Tibial artery (tissue), 4 donors: ENCODE measurements at regions not wholly inside any gene's neighbourhood (a gene's known extent, or its start where the extent isn't known, plus 50 kb on each side); places are given as distances from the start of the nearest gene placed in this dataset.

Experiments
- DNase-seq, 2 donors: peaks; one replicate each; pipeline ENCODE4 v3.0.0-alpha.2; 2019
- H3K27ac ChIP-seq, 2 donors: fragments of 200-600 bp; sonication (generic) in 1 of 2; 1 replicate in 1 of 2; 2 replicates in 1 of 2; pipeline ENCODE4 v1.5.1; 2018 to 2019; ENCODE audit warnings: mild to moderate bottlenecking in 1 of 2
- H3K27me3 ChIP-seq, 2 donors: fragments of 200-600 bp; sonication (generic) in 1 of 2; one replicate each; pipeline versions ENCODE4 v1.5.1 to v1.6.0; 2016 to 2019
- H3K36me3 ChIP-seq, 3 donors: fragments of 200-600 bp; sonication (generic) in 2 of 3; one replicate each; pipeline ENCODE4 v1.5.1; 2016 to 2019; ENCODE audit warnings: mild to moderate bottlenecking in 2 of 3
- H3K4me1 ChIP-seq, 4 donors: fragments of 200-600 bp; sonication (generic) in 2 of 4; 1 replicate in 3 of 4; 2 replicates in 1 of 4; pipeline ENCODE4 v1.5.1; 2016 to 2019
- H3K4me3 ChIP-seq, 2 donors: fragments of 200-600 bp; sonication (generic) in 1 of 2; 1 replicate in 1 of 2; 2 replicates in 1 of 2; pipeline ENCODE4 v1.5.1; 2018 to 2019; ENCODE audit warnings: mild to moderate bottlenecking in 2 of 2
- H3K9me3 ChIP-seq, 3 donors: fragments of 200-600 bp; sonication (generic) in 1 of 3; one replicate each; pipeline ENCODE4 v1.5.1; 2016 to 2019
- CTCF ChIP-seq, 2 experiments: fragments of 200-600 bp in 1 of 2; fragments of 450-650 bp in 1 of 2; IDR thresholded peaks; one replicate each; pipeline ENCODE4 v1.5.1; 2017 to 2019; ENCODE audit warnings: antibody characterized with exemption in 2 of 2, mild to moderate bottlenecking in 1 of 2, moderate library complexity in 1 of 2
- intact Hi-C: fragments of 100-400 bp; cut with DNase I; formaldehyde crosslinking; loops from one replicate; pipeline ENCODE4 v1.15.0; 2023; ENCODE audit warnings: low total_unique reads

- no peak for TF ChIP-seq CTCF (IDR thresholded peaks at IDR 0.05)
- no peak overlapping the region for H3K4me3 ChIP-seq
- H3K27ac ChIP-seq, result no peak overlapping the region
- peaks cover 0 to 10% (median 2%) of the 10 kb centered on the region in 4 donors for H3K4me1 ChIP-seq
- DNase-seq, result no peak
- no peaks in the 10 kb centered on the region for H3K27me3 ChIP-seq
- H3K36me3 ChIP-seq, result no peaks in the 10 kb centered on the region
- no peaks in the 10 kb centered on the region for H3K9me3 ChIP-seq
- intact Hi-C loops, result no loop called here
Measured at GRCh38 chr10:44205067-44205466, 179.8 kb downstream of the CXCL12 start.

- H3K27ac ChIP-seq, result no peak overlapping the region
- H3K27me3 ChIP-seq, result no peaks in the 10 kb centered on the region
- H3K9me3 ChIP-seq, result no peaks in the 10 kb centered on the region
- DNase-seq, result no peak
- TF ChIP-seq CTCF (IDR thresholded peaks at IDR 0.05), result no peak
- intact Hi-C loops, result no loop called here
- no peaks in the 10 kb centered on the region for H3K36me3 ChIP-seq
- H3K4me1 ChIP-seq, result peaks cover 0 to 8% (median under 1%) of the 10 kb centered on the region in 4 donors
- H3K4me3 ChIP-seq, result no peak overlapping the region
Measured at GRCh38 chr10:44203535-44203934, 181.4 kb downstream of the CXCL12 start.

GRCh38 chr10:44202952-44203351 lies 181.9 kb downstream of the CXCL12 start:
- Histone ChIP-seq H3K4me1 (peaks cover 0 to 13% (median 4%) of the 10 kb centered on the region in 4 donors), H3K4me3 (no peak overlapping the region), H3K9me3 (no peaks in the 10 kb centered on the region), H3K27me3 (no peaks in the 10 kb centered on the region), H3K36me3 (no peaks in the 10 kb centered on the region), H3K27ac (no peak overlapping the region)
- intact Hi-C loops, result no loop called here
- no peak for DNase-seq
- no peak for TF ChIP-seq CTCF (IDR thresholded peaks at IDR 0.05)

- intact Hi-C loops, result no loop called here
Measured at GRCh38 chr10:44201656-44202055, 183.2 kb downstream of the CXCL12 start.

GRCh38 chr10:44201011-44201410 lies 183.9 kb downstream of the CXCL12 start:
- no peak for TF ChIP-seq CTCF (IDR thresholded peaks at IDR 0.05)
- H3K9me3 ChIP-seq, result no peaks in the 10 kb centered on the region
- H3K27ac ChIP-seq, result no peak overlapping the region
- no peak for DNase-seq
- intact Hi-C loops, result no loop called here
- H3K27me3 ChIP-seq, result no peaks in the 10 kb centered on the region
- H3K4me1 ChIP-seq, result peaks cover 0 to 18% (median 10%) of the 10 kb centered on the region in 4 donors
- H3K36me3 ChIP-seq, result no peaks in the 10 kb centered on the region
- no peak overlapping the region for H3K4me3 ChIP-seq

More at GRCh38 chr10:44201656-44202055, 183.2 kb downstream of the CXCL12 start:
- Histone ChIP-seq H3K27me3 (no peaks in the 10 kb centered on the region), H3K4me1 (peaks cover 0 to 13% (median 6%) of the 10 kb centered on the region in 4 donors), H3K4me3 (no peak overlapping the region), H3K36me3 (no peaks in the 10 kb centered on the region), H3K9me3 (no peaks in the 10 kb centered on the region), H3K27ac (no peak overlapping the region)
- no peak for TF ChIP-seq CTCF (IDR thresholded peaks at IDR 0.05)
- DNase-seq, result no peak
